Right atrium auricular region (tissue), 2 donors: ENCODE measurements at regions not wholly inside any gene's neighbourhood (a gene's known extent, or its start where the extent isn't known, plus 50 kb on each side); places are given as distances from the start of the nearest gene placed in this dataset.

Source experiments
- DNase-seq: peaks from one replicate; pipeline ENCODE4 v3.0.0-alpha.2; 2019; ENCODE audit warnings: low spot score
- H3K27ac ChIP-seq, 2 donors: fragments of 200-600 bp; sonication (generic); 1 replicate in 1 of 2; 2 replicates in 1 of 2; pipeline ENCODE4 v1.5.1; 2016 to 2019
- H3K27me3 ChIP-seq, 2 donors: fragments of 200-600 bp; sonication (generic); one replicate each; pipeline versions ENCODE4 v1.5.1 to v1.6.0; 2017 to 2019
- H3K36me3 ChIP-seq: fragments of 200-600 bp; sonication (generic); one replicate; pipeline ENCODE4 v1.5.1; 2016
- H3K4me1 ChIP-seq, 2 donors: fragments of 200-600 bp; sonication (generic); one replicate each; pipeline versions ENCODE4 v1.5.1 to v1.6.0; 2017 to 2019
- H3K4me3 ChIP-seq, 2 donors: fragments of 200-600 bp; sonication (generic); 1 replicate in 1 of 2; 2 replicates in 1 of 2; pipeline ENCODE4 v1.5.1; 2017 to 2019; ENCODE audit warnings: mild to moderate bottlenecking in 1 of 2, moderate library complexity in 1 of 2
- H3K9me3 ChIP-seq, 2 donors: fragments of 200-600 bp; sonication (generic); one replicate each; pipeline ENCODE4 v1.5.1; 2019
- CTCF ChIP-seq, 2 donors: fragments of 200-600 bp; sonication (generic); IDR thresholded peaks; one replicate each; pipeline ENCODE4 v1.5.1; 2019; ENCODE audit warnings: antibody characterized with exemption in 2 of 2

GRCh38 chr9:12091865-12092527 is 601.2 kb upstream of the TYRP1 start:
- Histone ChIP-seq H3K4me1 (no peaks in the 10 kb centered on the region), H3K27ac (no peak overlapping the region), H3K4me3 (no peak overlapping the region), H3K27me3 (no peaks in the 10 kb centered on the region), H3K36me3 (no peaks in the 10 kb centered on the region), H3K9me3 (no peaks in the 10 kb centered on the region)
- no peak for TF ChIP-seq CTCF (IDR thresholded peaks at IDR 0.05)
- no peak for DNase-seq

- H3K36me3 ChIP-seq: no peaks in the 10 kb centered on the region
- TF ChIP-seq CTCF (IDR thresholded peaks at IDR 0.05): no peak
- no peak overlapping the region for H3K27ac ChIP-seq
- H3K27me3 ChIP-seq: no peaks in the 10 kb centered on the region
- DNase-seq: no peak
- no peaks in the 10 kb centered on the region for H3K9me3 ChIP-seq
- no peak overlapping the region for H3K4me3 ChIP-seq
- H3K4me1 ChIP-seq: no peaks in the 10 kb centered on the region
Observed at GRCh38 chr9:12094046-12094445, 599.1 kb upstream of the TYRP1 start.

- TF ChIP-seq CTCF (IDR thresholded peaks at IDR 0.05): no peak
- Histone ChIP-seq H3K36me3 (no peaks in the 10 kb centered on the region), H3K27ac (no peak overlapping the region), H3K4me3 (no peak overlapping the region), H3K9me3 (no peaks in the 10 kb centered on the region), H3K27me3 (no peaks in the 10 kb centered on the region), H3K4me1 (no peaks in the 10 kb centered on the region)
- no peak for DNase-seq
Observed at GRCh38 chr9:12095931-12096330, 597.3 kb upstream of the TYRP1 start.

- H3K4me1 ChIP-seq: no peaks in the 10 kb centered on the region
- no peak overlapping the region for H3K4me3 ChIP-seq
- no peak for DNase-seq
Observed at GRCh38 chr9:12133416-12133815, 559.8 kb upstream of the TYRP1 start.

GRCh38 chr9:12141422-12141821 is 551.8 kb upstream of the TYRP1 start:
- no peak for TF ChIP-seq CTCF (IDR thresholded peaks at IDR 0.05)
- Histone ChIP-seq H3K9me3 (peaks cover 0 to 6% of the 10 kb centered on the region in 2 donors), H3K4me1 (no peaks in the 10 kb centered on the region), H3K36me3 (no peaks in the 10 kb centered on the region), H3K27me3 (no peaks in the 10 kb centered on the region), H3K4me3 (no peak overlapping the region), H3K27ac (no peak overlapping the region)
- no peak for DNase-seq

More at GRCh38 chr9:12133416-12133815, 559.8 kb upstream of the TYRP1 start:
- Histone ChIP-seq H3K36me3 (no peaks in the 10 kb centered on the region), H3K27me3 (no peaks in the 10 kb centered on the region), H3K9me3 (no peaks in the 10 kb centered on the region), H3K27ac (no peak overlapping the region)
- TF ChIP-seq CTCF (IDR thresholded peaks at IDR 0.05): no peak
